ENCODE measurements at regions not wholly inside any gene's neighbourhood (a gene's known extent, or its start where the extent isn't known, plus 50 kb on each side); places are given as distances from the start of the nearest gene placed in this dataset.

- TF ChIP-seq CTCF (conservative IDR thresholded peaks at IDR 0.05; ENCODE audit: low read depth, low read length) = no peak
- no peak overlapping the region for H3K4me3 ChIP-seq (ENCODE audit: low read length)
- DNase-seq (ENCODE audit: low read depth) = no peak
Observed at GRCh38 chr1:61533546-61533945, 191.4 kb downstream of the TM2D1 start.

GRCh38 chr1:61531716-61532115, 193.2 kb downstream of the TM2D1 start:
- no peak for DNase-seq (ENCODE audit: low read depth)
- H3K4me3 ChIP-seq (ENCODE audit: low read length) = no peak overlapping the region
- TF ChIP-seq CTCF (conservative IDR thresholded peaks at IDR 0.05; ENCODE audit: low read depth, low read length) = no peak

GRCh38 chr1:61523893-61524605, 200.9 kb downstream of the TM2D1 start:
- H3K4me3 ChIP-seq (ENCODE audit: low read length) = no peak overlapping the region
- no peak for DNase-seq (ENCODE audit: low read depth)
- TF ChIP-seq CTCF (conservative IDR thresholded peaks at IDR 0.05; ENCODE audit: low read depth, low read length) = no peak

GRCh38 chr1:61523229-61523628, 201.7 kb downstream of the TM2D1 start:
- no peak for DNase-seq (ENCODE audit: low read depth)
- no peak overlapping the region for H3K4me3 ChIP-seq (ENCODE audit: low read length)
- no peak for TF ChIP-seq CTCF (conservative IDR thresholded peaks at IDR 0.05; ENCODE audit: low read depth, low read length)

- TF ChIP-seq CTCF (conservative IDR thresholded peaks at IDR 0.05; ENCODE audit: low read depth, low read length) = no peak
- no peak for DNase-seq (ENCODE audit: low read depth)
Observed at GRCh38 chr1:61520401-61520800, 204.5 kb downstream of the TM2D1 start.

GRCh38 chr1:61519631-61520030, 205.3 kb downstream of the TM2D1 start:
- TF ChIP-seq CTCF (conservative IDR thresholded peaks at IDR 0.05; ENCODE audit: low read depth, low read length) = no peak
- no peak overlapping the region for H3K4me3 ChIP-seq (ENCODE audit: low read length)
- DNase-seq (ENCODE audit: low read depth) = no peak

More at GRCh38 chr1:61520401-61520800, 204.5 kb downstream of the TM2D1 start:
- H3K4me3 ChIP-seq (ENCODE audit: low read length) = no peak overlapping the region

GRCh38 chr1:61518670-61519400, 206.1 kb downstream of the TM2D1 start:
- TF ChIP-seq CTCF (conservative IDR thresholded peaks at IDR 0.05; ENCODE audit: low read depth, low read length) = no peak
- no peak for DNase-seq (ENCODE audit: low read depth)
- H3K4me3 ChIP-seq (ENCODE audit: low read length) = no peak overlapping the region
